H1 (cell line): ENCODE measurements at regions not wholly inside any gene's neighbourhood (a gene's known extent, or its start where the extent isn't known, plus 50 kb on each side); places are given as distances from the start of the nearest gene placed in this dataset.

Experiments
- ATF2 ChIP-seq: IDR thresholded peaks from 2 replicates; pipeline ENCODE4 v1.6.1; 2012; ENCODE audit warnings: low read length, inconsistent platforms
- BCL11A ChIP-seq, 2 experiments: IDR thresholded peaks; one replicate each; pipeline ENCODE4 v1.6.1; 2011; ENCODE audit warnings: low read depth in 2 of 2, low read length in 2 of 2, mild to moderate bottlenecking in 2 of 2
- NANOG ChIP-seq: IDR thresholded peaks from 2 replicates; pipeline ENCODE4 v1.6.1; 2011; ENCODE audit warnings: low read length, low read depth, mild to moderate bottlenecking, inconsistent platforms; ENCODE audit not compliant: insufficient read depth, poor library complexity, severe bottlenecking
- RAD21 ChIP-seq, 2 experiments: IDR thresholded peaks in 1 of 2; conservative IDR thresholded peaks in 1 of 2; 2 replicates each; pipeline ENCODE4 v1.6.1; 2011; ENCODE audit warnings: low read depth in 2 of 2, low read length in 2 of 2, improper control_type of control experiment in 1 of 2, inconsistent platforms in 1 of 2, mild to moderate bottlenecking in 1 of 2, moderate library complexity in 1 of 2
- TCF12 ChIP-seq: IDR thresholded peaks from 2 replicates; pipeline ENCODE4 v1.6.1; 2011; ENCODE audit warnings: low read depth, mild to moderate bottlenecking, low read length

GRCh38 chr4:125714845-125715244 is 400.1 kb downstream of the FAT4 start (continued):
- 0 out of 4 replicates have a peak, but pooled peaks of 1 of the 2 experiments have one; percentile 10 for TF ChIP-seq RAD21 (IDR thresholded peaks at IDR 0.05 in 1 of 2, conservative IDR thresholded peaks at IDR 0.05 in 1 of 2; ENCODE audit: low read depth in 2 of 2, low read length in 2 of 2)
- TF ChIP-seq ATF2: no peak
- TF ChIP-seq BCL11A (IDR thresholded peaks at IDR 0.05; ENCODE audit: low read depth in 2 of 2, low read length in 2 of 2): peak in 1 of 2 experiments; percentile 67
- no peak for TF ChIP-seq NANOG
- TF ChIP-seq TCF12: no peak
